Fibroblast of pulmonary artery (primary cell): ENCODE measurements at regions not wholly inside any gene's neighbourhood (a gene's known extent, or its start where the extent isn't known, plus 50 kb on each side); places are given as distances from the start of the nearest gene placed in this dataset.

Experiments
- DNase-seq: peaks from one replicate; pipeline ENCODE4 v3.0.0-alpha.2; 2010; ENCODE audit warnings: low read depth
- H3K4me3 ChIP-seq: replicated peaks from 2 replicates; pipeline ENCODE4 v1.5.1; 2011; ENCODE audit warnings: low read depth, mild to moderate bottlenecking, control low read depth, low read length, moderate library complexity
- TF ChIP-seq, protein P1 (sequence below): IDR thresholded peaks from 2 replicates; pipeline ENCODE4 v1.5.1; 2011; ENCODE audit warnings: mild to moderate bottlenecking, control low read depth, low read length, inconsistent platforms; ENCODE audit errors: missing control alignments

DNA sequence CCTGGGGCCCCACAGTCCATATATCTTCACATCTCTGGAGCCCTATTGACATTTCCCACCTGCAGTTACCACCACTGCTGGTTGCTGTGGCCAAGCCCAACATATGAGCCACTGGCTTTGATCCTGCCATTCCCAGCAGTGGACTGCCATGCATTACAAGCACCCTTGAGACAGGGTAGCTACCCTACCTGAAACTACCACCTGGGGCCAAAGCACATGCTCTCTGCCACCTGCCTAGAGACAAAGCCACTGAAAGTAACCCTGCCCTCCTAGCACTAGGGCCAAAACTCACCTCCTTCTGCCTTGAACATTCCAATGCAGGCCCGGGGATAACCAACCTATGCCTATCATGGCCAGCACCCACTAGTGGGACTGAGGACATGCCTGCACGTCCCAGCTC, 255.5 kb upstream of the KHDRBS2 start:
- TF ChIP-seq, protein P1, sequence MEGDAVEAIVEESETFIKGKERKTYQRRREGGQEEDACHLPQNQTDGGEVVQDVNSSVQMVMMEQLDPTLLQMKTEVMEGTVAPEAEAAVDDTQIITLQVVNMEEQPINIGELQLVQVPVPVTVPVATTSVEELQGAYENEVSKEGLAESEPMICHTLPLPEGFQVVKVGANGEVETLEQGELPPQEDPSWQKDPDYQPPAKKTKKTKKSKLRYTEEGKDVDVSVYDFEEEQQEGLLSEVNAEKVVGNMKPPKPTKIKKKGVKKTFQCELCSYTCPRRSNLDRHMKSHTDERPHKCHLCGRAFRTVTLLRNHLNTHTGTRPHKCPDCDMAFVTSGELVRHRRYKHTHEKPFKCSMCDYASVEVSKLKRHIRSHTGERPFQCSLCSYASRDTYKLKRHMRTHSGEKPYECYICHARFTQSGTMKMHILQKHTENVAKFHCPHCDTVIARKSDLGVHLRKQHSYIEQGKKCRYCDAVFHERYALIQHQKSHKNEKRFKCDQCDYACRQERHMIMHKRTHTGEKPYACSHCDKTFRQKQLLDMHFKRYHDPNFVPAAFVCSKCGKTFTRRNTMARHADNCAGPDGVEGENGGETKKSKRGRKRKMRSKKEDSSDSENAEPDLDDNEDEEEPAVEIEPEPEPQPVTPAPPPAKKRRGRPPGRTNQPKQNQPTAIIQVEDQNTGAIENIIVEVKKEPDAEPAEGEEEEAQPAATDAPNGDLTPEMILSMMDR, result no peak
- no peak overlapping the region for H3K4me3 ChIP-seq
- no peak for DNase-seq

DNA sequence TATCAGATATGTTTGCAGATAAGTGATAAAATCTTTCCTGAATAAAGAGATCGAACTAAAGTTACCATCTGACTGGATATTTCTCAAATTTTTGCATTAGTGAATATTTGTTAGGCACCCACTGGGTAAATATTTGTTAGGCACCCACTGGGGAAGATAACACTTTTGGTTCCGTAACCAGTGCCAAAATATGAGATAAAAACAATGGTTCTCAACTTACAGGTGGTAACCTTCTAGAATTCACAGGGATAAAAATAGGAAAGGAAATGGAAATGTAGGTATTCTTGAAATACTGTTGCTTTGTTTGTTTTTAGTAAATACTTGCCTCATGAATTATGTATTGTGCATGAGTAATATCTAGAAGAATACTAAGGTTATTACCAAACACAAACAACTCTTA, 245.0 kb upstream of the KHDRBS2 start:
- TF ChIP-seq, protein P1, result no peak

DNA sequence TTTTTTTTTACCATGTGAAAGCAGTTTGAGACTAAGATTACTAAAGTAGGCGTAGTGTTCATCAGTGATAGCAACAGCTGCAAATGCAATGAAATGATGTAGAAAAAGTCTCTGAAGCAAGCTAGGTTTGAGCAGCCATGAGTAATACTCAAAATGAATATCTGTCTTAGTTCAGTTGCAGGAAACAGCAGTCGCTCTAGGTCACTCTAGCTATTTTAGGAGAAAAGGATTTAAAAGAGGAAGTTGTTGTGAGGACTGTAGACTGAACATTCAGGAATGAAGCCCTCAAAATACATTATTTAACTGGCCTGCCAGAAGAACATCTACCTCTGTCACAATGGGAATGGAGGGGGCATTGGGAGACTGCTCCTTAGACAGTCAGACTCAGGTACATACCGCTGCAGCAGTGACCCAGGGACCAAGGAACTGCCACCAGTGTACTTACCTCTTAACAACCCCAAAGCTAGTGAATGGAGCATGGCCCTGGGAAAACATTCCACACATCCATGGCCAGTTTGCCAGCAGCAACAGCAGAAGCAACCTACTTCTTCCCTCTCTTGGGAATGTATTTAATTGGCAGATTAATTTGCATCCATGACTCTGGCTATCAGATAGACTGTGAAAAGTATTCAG, 243.0 kb upstream of the KHDRBS2 start:
- TF ChIP-seq, protein P1, result no peak
- no peak for DNase-seq
- no peak overlapping the region for H3K4me3 ChIP-seq

More for the DNA sequence above, 245.0 kb upstream of the KHDRBS2 start:
- no peak for DNase-seq
- no peak overlapping the region for H3K4me3 ChIP-seq

DNA sequence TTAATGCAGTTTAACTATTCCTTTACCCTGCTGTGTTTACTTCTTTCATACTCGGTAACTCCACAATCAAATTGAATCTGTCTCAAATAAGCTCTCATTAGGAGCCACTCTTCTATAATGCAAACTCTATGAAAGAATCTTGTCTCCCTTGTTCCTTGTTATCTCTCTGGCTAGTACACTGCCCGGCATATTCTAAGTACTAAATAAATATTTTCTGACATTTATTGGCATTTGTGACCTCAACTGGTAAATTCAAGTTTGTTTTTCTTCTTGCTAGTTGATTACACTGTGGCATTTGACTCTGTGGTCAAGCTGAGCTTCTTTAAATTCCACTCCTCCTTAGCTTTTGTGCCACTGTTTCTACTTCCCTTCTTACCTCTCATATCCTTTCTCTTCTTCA, 237.6 kb upstream of the KHDRBS2 start:
- no peak for DNase-seq
- no peak overlapping the region for H3K4me3 ChIP-seq
- TF ChIP-seq, protein P1, result no peak

DNA sequence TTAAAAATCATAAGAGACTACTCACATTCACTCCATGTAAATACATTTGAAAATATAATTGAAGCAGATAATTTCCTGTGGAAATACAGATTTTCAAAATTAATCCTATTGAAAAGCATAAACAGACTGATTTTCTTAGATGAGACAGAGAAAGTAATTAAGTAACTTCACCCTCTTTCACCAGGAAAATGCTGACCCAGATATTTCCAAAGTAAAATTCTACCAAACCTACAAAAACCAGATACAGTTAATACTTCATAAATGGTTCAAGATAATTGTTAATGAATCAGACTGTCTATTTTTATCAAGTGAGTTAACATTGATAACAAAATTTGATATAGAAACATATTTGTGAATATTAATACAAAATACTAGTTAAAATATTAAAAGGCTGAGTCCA, 233.5 kb upstream of the KHDRBS2 start:
- TF ChIP-seq, protein P1, result no peak
- no peak for DNase-seq
- no peak overlapping the region for H3K4me3 ChIP-seq

DNA sequence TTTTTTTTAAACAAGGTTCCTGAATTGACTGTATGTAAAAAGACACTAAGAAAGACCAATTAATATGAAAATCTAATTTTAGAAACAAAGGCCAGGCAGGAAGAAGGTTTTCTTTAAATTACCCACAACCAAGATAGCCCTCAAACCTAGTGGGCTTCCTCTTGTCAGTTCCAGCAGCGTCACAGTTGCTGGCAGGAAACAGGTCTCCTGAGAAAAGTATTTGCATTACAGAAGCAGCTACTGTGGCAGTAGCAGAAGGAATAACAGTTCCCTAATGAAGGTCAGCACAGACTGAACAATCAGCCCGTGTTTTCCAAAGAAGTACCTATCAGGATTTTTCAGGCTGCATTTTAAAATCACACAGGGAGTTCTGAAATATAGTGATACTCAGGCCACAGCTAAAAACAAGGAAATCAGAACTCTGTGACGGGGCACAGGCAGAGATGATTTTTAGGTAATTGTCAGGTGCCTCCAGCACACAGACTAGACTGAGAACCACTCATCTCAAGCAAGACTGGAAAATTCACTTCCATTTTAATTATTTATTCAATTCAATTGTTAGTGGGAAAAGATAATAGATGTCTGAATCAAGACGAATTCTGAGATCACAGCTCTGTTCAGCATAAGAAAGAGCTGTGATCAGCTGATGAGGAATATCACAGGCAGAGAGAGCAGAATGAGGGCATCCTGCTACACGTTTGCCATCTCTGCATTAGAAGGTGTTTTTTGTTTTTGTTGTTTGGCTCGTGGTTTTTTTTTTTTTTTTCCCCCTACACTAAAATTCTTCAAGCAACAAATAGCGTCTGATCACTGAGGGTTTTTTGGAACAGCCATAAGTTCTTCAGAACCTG, 230.5 kb upstream of the KHDRBS2 start:
- TF ChIP-seq, protein P1, result no peak
- DNase-seq, result no peak
- no peak overlapping the region for H3K4me3 ChIP-seq
